GM23338 (cell line): ENCODE measurements at regions not wholly inside any gene's neighbourhood (a gene's known extent, or its start where the extent isn't known, plus 50 kb on each side); places are given as distances from the start of the nearest gene placed in this dataset.

Source experiments
- ATAC-seq: fragments of 200-7000 bp; cut with Tn5 transposase; 3 replicates; pipeline ENCODE4 v1.9.1; 2020
- DNase-seq: peaks from one replicate; pipeline ENCODE4 v3.0.0-alpha.2; 2015; ENCODE audit warnings: low spot score
- H2AFZ ChIP-seq: fragments of 200-600 bp; sonication (generic); 2 replicates; pipeline ENCODE4 v1.8.0; 2016; ENCODE audit warnings: antibody characterized with exemption, mild to moderate bottlenecking, moderate library complexity
- H3F3A ChIP-seq: fragments of 200-600 bp; sonication (generic); replicated peaks from 2 replicates; pipeline ENCODE4 v1.8.0; 2017; ENCODE audit warnings: antibody characterized with exemption, mixed run types, low read depth
- H3K27ac ChIP-seq: fragments of 200-600 bp; sonication (generic); 2 replicates; pipeline ENCODE4 v1.6.1; 2016; ENCODE audit warnings: low read depth
- H3K27me3 ChIP-seq: fragments of 200-600 bp; sonication (generic); 2 replicates; pipeline ENCODE4 v1.8.0; 2016; ENCODE audit warnings: mild to moderate bottlenecking, mixed run types, moderate library complexity; ENCODE audit not compliant: insufficient read depth
- H3K36me3 ChIP-seq: fragments of 200-600 bp; sonication (generic); 2 replicates; pipeline ENCODE4 v1.8.0; 2016; ENCODE audit warnings: mild to moderate bottlenecking; ENCODE audit not compliant: insufficient read depth
- H3K4me1 ChIP-seq: fragments of 200-600 bp; sonication (generic); 2 replicates; pipeline ENCODE4 v1.8.0; 2016; ENCODE audit warnings: mild to moderate bottlenecking, moderate library complexity; ENCODE audit not compliant: insufficient read depth
- H3K4me2 ChIP-seq: fragments of 200-600 bp; sonication (generic); 2 replicates; pipeline ENCODE4 v1.7.1; 2017; ENCODE audit warnings: mixed run types
- H3K4me3 ChIP-seq: fragments of 200-600 bp; sonication (generic); 2 replicates; pipeline ENCODE4 v1.6.1; 2016; ENCODE audit warnings: mixed run types
- H3K79me2 ChIP-seq: fragments of 200-600 bp; sonication (generic); replicated peaks from 2 replicates; pipeline ENCODE4 v1.8.0; 2017; ENCODE audit warnings: mild to moderate bottlenecking; ENCODE audit not compliant: insufficient read depth
- H3K9me2 ChIP-seq: fragments of 200-600 bp; sonication (generic); 2 replicates; pipeline ENCODE4 v1.8.0; 2017; ENCODE audit not compliant: insufficient read depth
- H4K20me1 ChIP-seq: fragments of 200-600 bp; sonication (generic); replicated peaks from 2 replicates; pipeline ENCODE4 v1.8.0; 2017; ENCODE audit warnings: mild to moderate bottlenecking; ENCODE audit not compliant: insufficient read depth
- H3K27ac Mint-ChIP-seq: 2 replicates; pipeline ENCODE4 v1.8.0; 2020; ENCODE audit warnings: inconsistent platforms, mild to moderate bottlenecking, moderate library complexity, mixed read lengths
- H3K27me3 Mint-ChIP-seq: 3 replicates; pipeline ENCODE4 v1.8.0; 2022; ENCODE audit warnings: low read depth, mild to moderate bottlenecking, moderate library complexity, mixed read lengths, inconsistent platforms; ENCODE audit not compliant: insufficient read depth, poor library complexity
- H3K36me3 Mint-ChIP-seq: 3 replicates; pipeline ENCODE4 v1.8.0; 2021; ENCODE audit warnings: low read depth, mild to moderate bottlenecking, inconsistent platforms, moderate library complexity, mixed read lengths
- H3K4me1 Mint-ChIP-seq: 3 replicates; pipeline ENCODE4 v1.8.0; 2020; ENCODE audit warnings: mild to moderate bottlenecking, inconsistent platforms, mixed read lengths
- H3K4me3 Mint-ChIP-seq: 3 replicates; pipeline ENCODE4 v1.8.0; 2021; ENCODE audit warnings: moderate library complexity, mild to moderate bottlenecking, inconsistent platforms, mixed read lengths
- H3K9me3 Mint-ChIP-seq: 3 replicates; pipeline ENCODE4 v1.8.0; 2020; ENCODE audit warnings: moderate library complexity, mild to moderate bottlenecking, inconsistent platforms, mixed read lengths
- CREB1 ChIP-seq: fragments of 250-450 bp; sonication (Bioruptor Pico); IDR thresholded peaks from 2 replicates; pipeline ENCODE4 v1.5.0; 2020; ENCODE audit warnings: low read depth, mild to moderate bottlenecking, moderate library complexity
- NANOG ChIP-seq: IDR thresholded peaks from 2 replicates; pipeline ENCODE4 v1.6.1; 2016; ENCODE audit warnings: antibody characterized with exemption, borderline replicate concordance
- POLR2AphosphoS5 ChIP-seq: IDR thresholded peaks from 2 replicates; pipeline ENCODE4 v1.6.1; 2016; ENCODE audit warnings: antibody characterized with exemption, low read depth
- REST ChIP-seq: IDR thresholded peaks from one replicate; pipeline ENCODE4 v1.6.1; 2018; ENCODE audit warnings: antibody characterized with exemption; ENCODE audit not compliant: unreplicated experiment
- STAT1 ChIP-seq: IDR thresholded peaks from one replicate; pipeline ENCODE4 v1.6.1; 2016; ENCODE audit warnings: antibody characterized with exemption; ENCODE audit not compliant: unreplicated experiment
- ZNF114 ChIP-seq: fragments of 250-450 bp; sonication (Bioruptor Pico); IDR thresholded peaks from 2 replicates; pipeline ENCODE4 v1.5.0; 2020; ENCODE audit warnings: mild to moderate bottlenecking, moderate library complexity
- ZNF462 ChIP-seq: fragments of 250-450 bp; sonication (Bioruptor Pico); IDR thresholded peaks from 2 replicates; pipeline ENCODE4 v1.5.0; 2020; ENCODE audit warnings: mild to moderate bottlenecking, moderate library complexity
- TF ChIP-seq, protein P1 (sequence below), 2 experiments: fragments of 200-600 bp in 1 of 2; sonication (generic) in 1 of 2; conservative IDR thresholded peaks; 2 replicates each; pipeline versions ENCODE4 v1.5.1 to v1.6.1; 2016 to 2017; ENCODE audit warnings: antibody characterized with exemption in 2 of 2, low read depth in 2 of 2, mild to moderate bottlenecking in 2 of 2, moderate library complexity in 1 of 2

DNA sequence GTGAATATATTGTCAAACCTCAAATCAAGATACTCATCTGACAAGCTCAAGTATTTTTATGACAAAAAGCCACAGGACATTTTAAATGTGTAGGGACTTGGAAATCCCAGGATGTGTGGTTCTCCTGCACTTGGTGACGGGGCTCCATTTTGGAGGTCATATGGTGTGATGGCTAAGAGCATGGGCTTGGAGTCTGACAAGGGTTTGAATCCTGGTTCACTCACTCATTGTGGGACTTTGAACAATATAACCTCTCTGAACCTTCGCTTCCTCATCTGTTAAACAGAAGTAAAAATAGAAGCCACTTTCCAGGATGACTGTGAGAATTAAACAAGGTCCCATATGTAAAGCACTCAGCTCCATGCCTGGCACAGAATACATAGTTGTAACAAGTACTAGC, 99.6 kb downstream of the SMIM20 start:
- Histone ChIP-seq H3K9me2 (peaks cover 3% of the 10 kb centered on the region; the same call in 1 of the 2 replicates), H3K36me3 (no peaks in the 10 kb centered on the region; the same call in 1 of the 2 replicates), H3K79me2 (no peaks in the 10 kb centered on the region), H4K20me1 (no peaks in the 10 kb centered on the region), H3K4me3 (no peak overlapping the region), H3K27ac (no peak overlapping the region), H3K27me3 (no peaks in the 10 kb centered on the region), H2AFZ (no peak overlapping the region), H3K4me2 (no peak overlapping the region), H3K4me1 (no peaks in the 10 kb centered on the region), H3F3A (no peaks in the 10 kb centered on the region)
- Mint-ChIP-seq H3K4me3 (no peak overlapping the region), H3K4me1 (peaks cover 12% of the 10 kb centered on the region), H3K27me3 (peaks cover 2% of the 10 kb centered on the region), H3K9me3 (peaks cover 6% of the 10 kb centered on the region), H3K36me3 (0 out of 3 replicates have a peak, but pooled peaks cover 3% of the 10 kb centered on the region), H3K27ac (no peak overlapping the region)
- ATAC-seq = no peak
- TF ChIP-seq REST = no peak
- no peak for TF ChIP-seq NANOG
- no peak for TF ChIP-seq CREB1 (CRISPR knock-in tag)
- no peak for DNase-seq

DNA sequence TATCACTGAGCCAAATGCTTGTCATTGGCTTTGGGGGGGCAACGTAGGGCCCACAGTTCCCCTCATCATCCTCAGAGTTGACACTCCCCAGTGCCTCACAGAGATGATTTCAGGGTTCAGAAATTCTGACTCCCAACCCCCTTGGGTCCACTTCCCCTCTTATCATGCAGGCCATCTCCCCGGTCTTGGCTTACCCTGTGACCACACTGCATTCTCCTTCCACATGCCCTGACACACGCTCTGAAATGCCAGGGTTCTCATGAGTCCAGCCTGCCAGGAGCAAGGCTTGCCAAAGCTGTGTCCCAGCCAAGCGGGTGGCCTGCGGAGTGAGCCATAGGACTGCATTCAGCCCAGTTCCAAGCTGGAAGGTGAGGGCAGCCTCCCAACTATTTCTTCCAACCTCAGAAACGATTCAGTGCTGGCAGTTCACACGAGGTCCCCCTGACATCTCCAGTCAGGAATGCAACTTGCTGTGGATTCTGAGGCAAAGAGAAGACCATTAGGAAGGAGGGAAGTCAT, 101.2 kb downstream of the SMIM20 start:
- no peak overlapping the region for H3K27ac ChIP-seq
- H3K4me1 ChIP-seq = no peaks in the 10 kb centered on the region
- DNase-seq = no peak
- Mint-ChIP-seq H3K4me3 (no peak overlapping the region), H3K4me1 (peaks cover 16% of the 10 kb centered on the region), H3K9me3 (no peaks in the 10 kb centered on the region; the same call in 2 of the 3 replicates), H3K36me3 (no peaks in the 10 kb centered on the region), H3K27me3 (peaks cover 2% of the 10 kb centered on the region), H3K27ac (no peak overlapping the region)
- no peaks in the 10 kb centered on the region for H4K20me1 ChIP-seq
- H3K79me2 ChIP-seq = no peaks in the 10 kb centered on the region
- H3F3A ChIP-seq = no peaks in the 10 kb centered on the region
- H3K4me3 ChIP-seq = no peak overlapping the region
- no peaks in the 10 kb centered on the region for H3K27me3 ChIP-seq
- no peaks in the 10 kb centered on the region for H3K36me3 ChIP-seq
- H3K4me2 ChIP-seq = no peak overlapping the region
- H2AFZ ChIP-seq = no peak overlapping the region
- ATAC-seq = no peak
- H3K9me2 ChIP-seq = peaks cover 3% of the 10 kb centered on the region; the same call in 1 of the 2 replicates
- TF ChIP-seq, protein P1, sequence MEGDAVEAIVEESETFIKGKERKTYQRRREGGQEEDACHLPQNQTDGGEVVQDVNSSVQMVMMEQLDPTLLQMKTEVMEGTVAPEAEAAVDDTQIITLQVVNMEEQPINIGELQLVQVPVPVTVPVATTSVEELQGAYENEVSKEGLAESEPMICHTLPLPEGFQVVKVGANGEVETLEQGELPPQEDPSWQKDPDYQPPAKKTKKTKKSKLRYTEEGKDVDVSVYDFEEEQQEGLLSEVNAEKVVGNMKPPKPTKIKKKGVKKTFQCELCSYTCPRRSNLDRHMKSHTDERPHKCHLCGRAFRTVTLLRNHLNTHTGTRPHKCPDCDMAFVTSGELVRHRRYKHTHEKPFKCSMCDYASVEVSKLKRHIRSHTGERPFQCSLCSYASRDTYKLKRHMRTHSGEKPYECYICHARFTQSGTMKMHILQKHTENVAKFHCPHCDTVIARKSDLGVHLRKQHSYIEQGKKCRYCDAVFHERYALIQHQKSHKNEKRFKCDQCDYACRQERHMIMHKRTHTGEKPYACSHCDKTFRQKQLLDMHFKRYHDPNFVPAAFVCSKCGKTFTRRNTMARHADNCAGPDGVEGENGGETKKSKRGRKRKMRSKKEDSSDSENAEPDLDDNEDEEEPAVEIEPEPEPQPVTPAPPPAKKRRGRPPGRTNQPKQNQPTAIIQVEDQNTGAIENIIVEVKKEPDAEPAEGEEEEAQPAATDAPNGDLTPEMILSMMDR (conservative IDR thresholded peaks at IDR 0.05; ENCODE audit: low read depth in 2 of 2) = no peak
- no peak for TF ChIP-seq POLR2AphosphoS5
- no peak for TF ChIP-seq STAT1
- TF ChIP-seq ZNF114 = no peak
- TF ChIP-seq NANOG = no peak
- TF ChIP-seq CREB1 (CRISPR knock-in tag) = no peak
- no peak for TF ChIP-seq ZNF462
